NCI-H748 treated with DMSO at 0.1 percent for 48 hours (cell line): ENCODE measurements at regions not wholly inside any gene's neighbourhood (a gene's known extent, or its start where the extent isn't known, plus 50 kb on each side); places are given as distances from the start of the nearest gene placed in this dataset.

Experiments
- DNase-seq: peaks from one replicate; lab custom pipeline; 2025; lab: John Stamatoyannopoulos, UW

DNA sequence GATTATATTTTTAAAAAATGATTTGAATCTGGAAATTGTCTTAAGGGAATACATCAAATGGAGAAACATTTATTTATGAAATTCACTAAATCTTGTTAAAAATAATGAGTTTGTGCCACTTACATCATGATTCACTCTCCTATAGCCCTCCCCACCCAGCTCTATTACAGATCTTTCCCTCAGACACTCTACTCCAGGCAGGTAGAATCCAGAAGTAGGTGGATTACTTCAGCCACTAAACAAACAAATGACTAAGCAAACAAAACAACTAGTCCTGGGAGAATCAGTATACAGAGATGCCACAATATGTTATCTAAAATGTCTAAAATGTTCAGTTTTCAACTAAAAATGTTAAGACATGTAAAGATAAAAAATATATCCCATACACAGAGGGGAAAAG is 608.1 kb upstream of the UBE2E2 start:
- DNase-seq = no peak

DNA sequence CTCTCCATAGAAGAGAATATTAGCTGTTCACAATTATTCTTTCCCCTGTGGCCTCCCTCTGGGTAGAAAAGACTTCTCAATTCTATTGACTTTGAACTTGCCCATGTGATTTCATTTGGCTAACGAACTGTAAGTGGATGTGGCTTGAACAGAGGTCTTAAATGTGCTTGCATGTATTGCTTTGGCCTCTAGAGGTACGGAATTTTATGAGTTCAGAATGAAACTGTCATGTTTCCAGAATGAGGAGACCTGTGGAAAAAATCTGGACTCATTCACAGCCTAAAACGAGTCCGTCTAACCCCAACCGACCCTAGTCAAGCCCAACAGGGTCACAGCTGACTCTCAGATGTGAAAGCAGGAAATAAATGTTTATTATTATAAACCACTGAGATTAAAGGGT is 596.7 kb upstream of the UBE2E2 start:
- DNase-seq = no peak

DNA sequence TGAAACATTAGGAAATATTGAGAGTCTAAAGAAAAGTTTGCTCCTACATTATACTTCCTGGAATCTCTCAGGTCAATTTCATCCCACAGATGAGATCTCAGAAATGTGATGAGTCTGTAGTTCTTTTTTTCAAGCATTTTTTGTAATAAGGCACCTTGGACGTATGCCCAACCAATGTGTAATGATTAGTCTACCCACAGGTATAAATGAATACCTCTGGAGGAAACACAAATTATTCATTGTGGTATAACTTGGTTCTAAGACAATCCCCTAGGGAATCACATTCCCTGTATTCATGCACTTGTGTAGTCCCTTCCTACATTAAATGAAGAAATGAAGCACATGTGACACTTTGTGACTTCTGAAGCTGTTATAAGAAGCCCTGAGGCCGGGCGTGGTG is 596.2 kb upstream of the UBE2E2 start:
- no peak for DNase-seq

DNA sequence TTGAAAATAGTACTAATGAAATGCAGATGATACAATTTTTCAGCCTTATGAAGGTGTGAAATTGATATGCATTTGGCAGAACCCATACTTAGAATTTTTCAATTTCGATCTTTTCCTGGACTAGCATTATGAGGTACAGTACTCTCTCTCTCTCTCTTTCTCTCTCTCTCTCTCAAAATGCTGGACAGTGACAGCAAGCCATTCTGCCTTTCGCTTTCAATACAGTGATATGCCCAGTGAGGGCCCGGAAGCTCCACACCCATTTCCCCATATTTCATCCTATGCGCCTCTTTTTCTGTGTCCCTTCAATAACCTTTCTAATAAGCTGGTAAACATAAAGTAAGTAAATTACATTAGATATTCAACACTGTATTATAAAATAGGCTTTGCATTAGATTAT is 595.0 kb upstream of the UBE2E2 start:
- DNase-seq = no peak

DNA sequence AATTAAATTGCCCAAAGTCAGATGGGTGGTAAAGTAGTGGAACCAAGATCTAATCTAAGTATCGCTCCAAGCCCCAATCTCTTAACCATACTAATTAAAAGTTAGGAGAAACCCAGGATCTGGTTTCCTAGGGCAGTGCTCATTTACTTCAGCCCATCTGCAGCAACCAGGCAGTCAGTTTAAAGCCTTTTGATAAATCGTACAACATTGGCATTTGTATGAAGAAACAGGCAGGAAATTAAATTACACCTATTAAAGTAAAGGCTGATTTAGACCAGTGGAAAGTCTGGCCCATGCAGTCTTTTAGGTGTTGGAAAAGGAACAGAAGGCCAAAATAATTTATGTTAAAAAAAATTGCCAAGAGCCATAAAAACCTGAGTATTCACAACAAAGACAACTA is 594.4 kb upstream of the UBE2E2 start:
- no peak for DNase-seq

DNA sequence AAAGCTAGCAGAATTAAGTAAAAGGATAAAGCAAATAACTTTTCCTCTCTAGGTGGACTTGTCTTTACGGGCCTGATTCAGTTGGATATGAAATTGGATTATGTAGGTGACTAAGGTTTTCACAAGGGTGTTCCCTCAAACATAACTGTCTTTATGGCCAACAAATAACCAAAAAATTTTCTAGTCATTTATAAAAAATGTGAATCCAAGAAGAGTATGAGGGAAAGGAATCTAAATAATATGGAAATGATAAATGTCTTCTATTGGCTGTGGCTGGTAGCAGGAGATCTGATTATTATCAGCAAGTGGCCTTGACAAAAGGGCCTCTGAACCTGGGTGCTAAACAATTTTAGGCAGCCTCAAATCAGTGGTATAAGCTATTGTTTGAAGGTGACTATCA is 594.0 kb upstream of the UBE2E2 start:
- no peak for DNase-seq

DNA sequence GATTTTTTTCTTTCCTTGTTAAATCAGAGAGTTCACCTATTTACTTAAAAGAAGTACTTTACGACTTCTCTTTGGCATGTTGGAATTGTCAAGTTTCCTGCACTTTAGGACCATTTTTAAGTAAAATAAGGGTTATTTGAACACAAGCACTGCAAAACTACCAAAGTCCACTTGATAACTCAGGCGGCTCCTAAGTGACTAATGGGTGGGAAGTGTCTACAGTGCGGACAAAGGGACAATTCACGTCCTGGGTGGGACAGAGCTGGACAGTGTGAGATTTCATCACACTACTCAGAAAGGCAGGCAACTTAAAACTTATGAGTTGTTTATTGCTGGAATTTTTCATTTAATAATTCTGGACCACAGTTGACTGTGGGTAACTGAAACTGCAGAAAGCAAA is 590.2 kb upstream of the UBE2E2 start:
- DNase-seq = no peak

DNA sequence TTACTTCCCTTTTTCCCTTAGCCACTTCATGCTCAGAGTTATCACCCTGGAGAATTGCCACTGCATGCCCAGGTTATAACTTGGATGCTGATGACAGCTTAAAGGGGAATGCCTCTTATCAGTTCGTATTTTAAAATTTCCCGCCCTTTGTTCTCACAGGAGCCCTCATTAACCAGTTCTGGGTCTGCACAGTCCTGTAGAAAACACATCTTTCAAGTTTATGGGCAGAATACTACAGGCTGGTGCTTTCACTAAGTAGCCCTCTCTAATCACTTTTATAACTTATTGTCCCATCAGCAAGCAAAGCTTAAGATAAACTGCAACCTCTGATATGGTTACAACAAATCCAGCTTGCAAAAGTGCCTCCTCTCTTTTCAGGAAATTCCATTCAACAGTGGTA is 587.3 kb upstream of the UBE2E2 start:
- DNase-seq = no peak

DNA sequence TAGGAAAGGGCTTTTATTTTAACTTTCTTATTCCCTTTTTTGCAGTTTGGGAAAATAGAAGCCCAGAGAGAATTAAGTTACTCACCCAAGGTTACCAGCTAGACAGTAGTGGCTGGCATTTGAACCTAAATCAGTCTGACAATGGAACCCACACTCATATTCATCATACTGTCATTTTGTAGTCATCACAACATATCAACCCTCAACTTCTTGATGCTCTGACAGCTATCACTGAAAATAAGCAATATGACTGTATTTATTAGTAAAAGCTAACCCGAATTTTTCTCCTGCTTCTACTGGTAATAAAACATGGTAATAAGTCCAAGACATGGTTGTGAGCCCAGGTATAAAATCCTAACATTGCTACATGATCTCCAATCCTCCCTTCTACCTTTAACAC is 585.8 kb upstream of the UBE2E2 start:
- DNase-seq = no peak

DNA sequence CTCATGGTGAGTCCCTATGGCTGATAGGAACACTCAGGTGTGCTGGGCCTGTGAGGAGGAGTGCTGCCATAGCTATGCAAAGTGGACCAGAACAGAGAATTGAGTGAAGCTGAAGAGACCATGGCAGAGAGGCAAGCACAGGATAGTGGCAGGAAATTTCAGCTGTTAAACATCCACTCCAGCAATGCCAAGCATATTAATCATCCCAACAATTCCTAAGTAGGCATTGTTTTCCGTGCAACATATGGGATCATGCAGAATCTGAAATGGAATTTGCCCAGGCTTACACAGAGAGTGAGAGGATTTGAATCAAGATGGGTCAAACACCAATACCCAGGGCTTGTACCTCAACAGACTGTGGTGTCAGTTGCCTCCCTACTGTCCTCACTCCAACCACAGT is 582.6 kb upstream of the UBE2E2 start:
- no peak for DNase-seq

DNA sequence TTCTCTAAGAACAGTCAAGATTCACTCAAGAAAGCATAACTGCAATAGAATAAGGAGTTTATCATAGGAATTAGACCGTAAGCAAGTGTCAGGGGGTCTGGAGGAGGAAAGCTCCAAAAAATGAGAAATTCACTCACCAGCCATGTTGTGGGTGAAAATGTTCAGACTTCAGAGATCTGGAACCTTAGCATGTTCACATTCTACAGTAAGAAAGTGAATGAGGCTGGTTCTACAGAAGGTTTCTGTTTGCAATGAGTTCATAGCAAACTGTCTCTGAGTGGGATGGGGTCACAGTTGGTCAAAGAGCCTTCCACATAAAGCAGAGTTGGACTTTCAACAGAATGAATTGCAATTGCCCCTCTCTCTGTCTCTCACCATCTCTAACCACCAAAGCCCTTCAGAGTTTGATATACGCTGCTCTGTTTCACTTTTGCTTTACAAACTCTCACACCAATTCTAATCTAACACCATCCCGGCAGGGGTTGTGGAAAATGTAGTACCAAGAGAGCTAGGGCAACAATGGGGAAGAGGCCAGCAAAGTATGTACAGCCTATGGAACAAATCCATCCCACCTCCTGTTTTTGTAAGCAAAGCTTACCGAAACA is 581.8 kb upstream of the UBE2E2 start:
- DNase-seq = no peak

DNA sequence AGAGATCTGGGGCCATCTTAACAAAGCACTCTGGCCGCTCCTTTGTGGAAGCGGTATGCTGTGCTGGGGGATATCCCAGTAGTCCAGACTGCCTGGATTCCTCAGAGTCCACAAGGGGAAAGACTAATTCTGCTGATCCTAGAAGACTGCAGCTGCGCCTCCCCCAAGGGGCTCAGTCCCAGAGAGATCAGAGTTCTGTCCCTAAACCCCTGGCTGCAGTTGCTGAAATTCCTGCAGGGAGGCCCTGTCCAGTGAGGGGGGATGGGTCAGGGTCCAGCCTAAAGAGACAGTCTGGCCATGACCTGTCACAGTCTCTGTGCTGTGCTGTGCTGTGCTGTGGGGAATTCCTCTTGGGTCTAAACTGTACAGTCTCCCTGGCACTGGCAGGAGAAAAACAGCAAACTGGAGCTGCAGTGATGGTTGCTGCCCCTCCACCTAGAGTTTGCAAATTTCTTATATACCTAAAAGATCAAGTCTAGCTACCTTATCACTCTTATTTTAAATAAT is 575.1 kb upstream of the UBE2E2 start:
- no peak for DNase-seq

DNA sequence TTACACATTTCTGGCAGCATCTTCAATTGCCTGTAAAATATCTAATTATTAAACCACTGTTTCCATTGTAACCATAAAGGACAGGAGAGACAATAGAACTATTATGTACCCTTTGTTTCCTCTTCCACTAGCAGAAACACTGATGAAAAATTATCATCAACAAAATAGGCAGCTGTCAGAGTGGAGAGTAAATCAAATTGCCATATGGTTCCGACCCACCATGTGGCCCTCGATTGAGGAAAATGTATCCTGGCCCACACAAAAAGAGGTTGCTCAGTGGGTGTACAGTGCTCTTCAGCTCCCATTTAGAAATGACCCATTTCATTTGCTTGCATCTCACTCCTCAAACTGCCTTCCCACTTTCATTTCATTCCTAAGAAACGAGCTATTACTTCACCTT is 570.6 kb upstream of the UBE2E2 start:
- no peak for DNase-seq

DNA sequence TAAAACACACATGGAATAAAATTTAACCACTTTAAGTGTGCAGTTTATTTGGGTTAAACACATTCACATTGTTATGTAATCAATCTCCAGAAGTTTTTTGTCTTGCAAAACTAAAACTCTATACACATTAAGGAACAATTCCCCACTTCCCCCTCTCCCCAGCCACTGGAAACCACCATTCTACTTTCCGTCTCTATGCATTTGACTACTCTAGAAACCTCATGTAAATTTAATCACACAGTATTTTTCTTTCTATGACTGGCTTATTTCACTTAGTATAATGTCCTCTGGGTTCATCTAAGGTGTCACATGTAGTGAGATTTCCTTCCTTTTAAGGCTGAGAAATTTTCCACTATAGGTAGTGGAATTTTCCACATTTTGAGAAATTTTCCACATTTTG is 568.7 kb upstream of the UBE2E2 start:
- no peak for DNase-seq

DNA sequence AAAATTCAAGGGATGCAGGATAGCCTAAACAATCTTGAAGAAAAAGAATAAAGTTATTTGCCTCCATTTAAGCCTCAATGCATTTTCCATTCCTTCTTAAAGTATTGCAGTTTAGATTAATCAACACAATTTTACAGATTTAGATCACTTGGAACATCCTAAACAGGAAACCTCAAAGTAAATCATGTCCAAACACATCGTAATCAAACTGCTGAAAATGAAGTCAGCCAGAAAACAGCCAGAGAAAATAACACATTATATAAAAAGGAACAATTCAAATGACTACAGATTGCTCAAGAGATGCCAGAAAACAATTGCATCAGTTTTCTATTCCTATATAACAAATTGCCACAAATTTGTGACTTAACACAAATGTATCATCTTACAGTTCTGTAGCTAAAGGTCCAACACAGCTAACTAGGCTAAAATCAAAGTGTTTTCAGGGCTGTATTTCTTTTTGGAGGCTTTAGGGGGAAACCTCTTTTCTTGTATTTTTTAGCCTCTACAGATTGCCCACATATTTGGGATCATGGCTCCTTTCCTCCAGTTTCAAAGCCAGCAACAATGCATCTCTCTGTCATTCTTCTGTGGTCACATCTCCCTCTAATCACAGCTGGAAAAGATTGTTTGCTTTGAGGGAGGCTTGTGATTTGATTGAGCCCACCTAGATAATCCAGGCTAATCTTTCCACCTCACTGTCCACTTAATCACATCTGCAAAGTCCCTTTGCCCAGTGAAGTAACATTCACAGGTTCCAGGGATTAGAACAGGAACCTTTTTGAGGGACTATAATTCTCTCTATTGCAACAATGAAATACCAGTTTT is 543.3 kb upstream of the UBE2E2 start:
- DNase-seq = no peak

DNA sequence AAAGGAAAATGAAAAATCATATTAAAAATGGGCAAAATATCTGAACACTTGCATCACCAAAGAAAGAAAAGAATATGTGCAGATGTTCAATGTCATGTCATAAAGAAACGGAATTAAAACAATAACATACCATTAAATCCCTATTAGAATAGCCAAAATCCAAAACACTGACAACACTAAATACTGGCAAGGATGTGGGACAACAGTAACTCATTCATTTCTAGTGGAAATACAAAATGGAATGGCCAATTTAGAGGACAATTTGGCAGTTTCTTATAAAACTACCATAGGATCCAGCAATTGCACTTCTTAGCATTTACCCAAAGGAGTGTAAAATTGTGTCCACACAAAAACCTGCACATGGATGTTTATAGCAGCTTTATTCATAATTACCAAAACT is 542.5 kb upstream of the UBE2E2 start:
- no peak for DNase-seq

DNA sequence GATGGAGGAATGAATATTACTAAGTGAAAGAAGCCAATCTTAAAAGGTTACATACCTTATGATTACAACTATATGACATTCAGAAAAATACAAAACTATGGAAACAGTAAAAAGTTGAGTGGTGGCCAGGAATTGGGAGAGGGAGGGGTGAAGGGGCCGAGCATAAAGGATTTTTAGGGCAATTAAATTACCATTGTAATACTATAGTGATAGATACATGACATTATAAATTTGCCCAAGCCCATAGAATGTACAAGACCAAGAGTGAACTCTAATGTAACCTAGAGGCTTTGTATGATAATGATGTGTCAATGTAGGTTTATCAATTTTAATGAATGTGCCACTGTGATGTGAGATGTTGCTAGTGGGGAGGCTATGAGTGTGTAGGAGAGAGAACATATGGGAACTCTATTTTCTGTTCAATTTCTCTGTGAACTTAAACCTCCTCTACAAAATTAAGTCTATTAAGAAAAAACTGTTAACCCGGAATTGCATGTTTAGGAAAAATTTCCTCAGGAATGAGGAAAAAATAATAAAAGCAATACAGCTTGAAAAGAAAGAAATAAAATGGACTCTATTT is 541.9 kb upstream of the UBE2E2 start:
- no peak for DNase-seq

DNA sequence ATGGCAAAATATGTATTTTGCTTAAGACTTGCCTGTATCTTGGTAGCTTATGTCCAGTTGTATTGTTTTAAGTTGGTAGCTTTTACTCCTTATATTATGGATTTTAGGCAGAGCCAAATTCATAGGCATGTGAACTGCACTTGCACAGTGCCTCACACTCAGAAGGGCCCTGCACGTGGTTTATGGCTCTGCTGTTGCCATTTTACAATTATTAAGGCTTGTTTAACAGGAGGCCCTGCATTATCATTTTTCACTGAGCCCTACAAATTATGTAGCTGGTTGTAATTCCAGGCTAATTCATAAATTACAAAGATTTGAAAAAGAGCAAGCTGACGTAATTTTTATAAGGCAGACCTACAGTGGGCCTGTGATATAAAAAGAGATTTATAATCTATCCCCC is 537.6 kb upstream of the UBE2E2 start:
- DNase-seq = no peak

DNA sequence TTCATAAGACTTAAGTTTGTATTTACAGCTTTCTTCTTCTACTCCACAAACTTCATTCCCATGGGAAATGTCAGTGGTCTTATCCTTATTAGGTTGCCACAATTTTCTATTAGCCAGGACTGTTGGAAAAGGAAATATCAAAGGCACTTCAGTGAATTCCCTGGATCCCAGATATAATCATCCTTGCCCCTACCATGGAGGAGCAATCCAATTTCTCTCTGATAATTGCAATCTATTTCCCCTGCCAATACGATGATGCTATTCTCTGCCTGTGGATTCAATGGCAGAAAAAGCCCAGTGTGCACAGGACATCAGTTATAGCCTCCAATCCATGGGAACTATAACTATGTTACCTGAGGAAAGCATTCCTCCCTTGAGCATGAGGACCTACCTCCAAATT is 536.4 kb upstream of the UBE2E2 start:
- no peak for DNase-seq

DNA sequence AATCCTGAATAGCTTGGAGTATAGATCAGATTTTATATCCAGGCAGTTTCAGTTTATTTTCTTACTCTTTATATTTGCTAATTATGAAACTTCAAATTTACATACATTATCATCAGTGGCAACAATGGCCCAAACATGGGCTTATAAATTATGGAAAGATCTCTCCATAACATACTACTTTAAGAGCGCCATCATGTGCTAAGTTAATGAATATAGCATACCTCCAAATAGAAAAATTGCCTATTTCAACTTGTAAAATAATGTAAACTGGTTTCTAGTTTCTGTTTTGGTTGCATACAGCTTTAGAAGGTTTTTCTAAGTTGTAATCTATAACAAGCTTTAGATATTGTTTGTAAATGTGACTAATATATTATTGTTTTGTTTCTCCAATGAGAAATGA is 531.3 kb upstream of the UBE2E2 start:
- no peak for DNase-seq

DNA sequence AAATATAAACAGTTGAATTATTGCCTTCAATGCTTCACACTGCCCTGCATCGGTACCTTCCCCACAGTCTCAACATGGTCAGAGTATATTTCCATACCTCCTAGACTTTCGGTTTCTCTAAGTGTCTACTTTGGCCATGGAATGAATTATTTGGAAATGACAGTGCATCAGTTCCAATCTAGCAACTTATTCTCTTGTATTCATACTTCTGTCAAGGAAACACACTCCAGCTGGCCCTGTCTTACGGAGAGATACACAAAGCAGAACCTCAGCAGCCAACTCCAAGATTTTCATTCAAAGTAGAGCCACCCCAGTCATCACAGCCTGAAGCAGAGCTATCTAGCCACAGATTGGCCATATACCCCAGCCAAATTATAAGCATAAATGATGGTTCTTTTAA is 518.4 kb upstream of the UBE2E2 start:
- no peak for DNase-seq

DNA sequence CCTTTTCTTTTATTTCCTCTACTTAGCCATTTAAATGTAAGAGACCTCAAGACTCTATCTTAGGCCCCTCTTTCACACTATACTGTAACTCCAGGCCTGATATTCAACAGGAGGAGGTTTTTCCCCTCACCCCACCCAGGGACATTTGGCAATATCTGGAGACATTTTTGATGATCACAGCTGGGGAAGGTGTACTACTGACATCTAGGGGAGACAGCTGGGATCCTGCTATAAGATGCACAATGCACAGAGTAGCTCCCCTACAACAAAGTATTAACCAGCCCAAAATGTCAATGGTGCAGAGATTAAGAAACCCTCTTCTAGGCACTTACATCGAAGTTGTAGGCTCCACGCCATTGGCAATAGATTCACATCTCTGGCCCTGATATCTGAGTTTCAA is 517.5 kb upstream of the UBE2E2 start:
- DNase-seq = no peak

DNA sequence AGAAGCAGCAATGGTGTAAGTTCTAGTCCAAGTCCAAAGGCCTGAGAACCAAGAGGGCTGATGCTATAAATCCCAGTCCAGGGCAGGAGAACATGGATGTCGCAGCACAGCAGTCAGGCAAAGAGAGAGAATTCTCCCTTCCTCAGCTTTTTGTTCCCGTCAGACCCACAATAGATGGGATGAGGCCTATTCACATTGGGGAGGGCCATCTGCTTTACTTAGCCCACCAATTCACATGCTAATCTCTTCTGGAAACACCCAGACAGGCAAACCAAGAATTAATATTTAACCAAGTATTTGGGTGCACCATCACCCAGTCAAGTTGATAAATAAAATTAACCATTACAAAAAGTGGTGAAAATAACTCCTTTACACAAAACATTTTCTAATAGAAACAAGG is 511.7 kb upstream of the UBE2E2 start:
- DNase-seq = no peak
